HS-5 (cell line): ENCODE measurements at regions not wholly inside any gene's neighbourhood (a gene's known extent, or its start where the extent isn't known, plus 50 kb on each side); places are given as distances from the start of the nearest gene placed in this dataset.
"Not testable (repeated sequence)": the region's sequence is repeated elsewhere in the genome, so short reads cannot be mapped to it uniquely, and the experiment has no call there.

Source experiments
- DNase-seq: peaks from one replicate; pipeline ENCODE4 v3.0.0-alpha.2; 2012; ENCODE audit warnings: low read depth

DNA sequence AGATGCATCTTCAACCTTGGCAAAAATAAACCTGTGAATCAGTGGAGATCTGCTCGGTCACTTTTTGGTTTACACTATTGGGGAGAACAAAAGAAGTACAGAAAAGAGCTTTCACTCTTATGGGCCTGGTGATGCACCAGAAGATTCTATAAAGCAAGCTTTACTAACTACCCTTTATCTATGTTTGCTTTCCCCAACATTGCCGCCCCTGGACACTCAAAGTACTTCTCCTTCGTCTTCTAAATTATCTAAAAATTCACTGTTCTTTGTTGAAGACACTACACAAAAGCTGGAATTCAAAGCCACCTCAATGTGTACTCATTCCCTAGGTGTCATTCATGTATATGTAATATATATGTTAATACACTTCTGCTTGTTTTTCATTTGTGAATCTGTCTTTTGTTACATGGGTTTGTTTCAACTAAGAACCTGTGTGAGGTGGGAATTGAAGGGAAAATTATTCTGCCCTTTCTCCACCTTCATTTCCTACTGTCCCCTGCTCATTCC is 97.9 kb upstream of the BTN3A2 start:
- DNase-seq = no peak

DNA sequence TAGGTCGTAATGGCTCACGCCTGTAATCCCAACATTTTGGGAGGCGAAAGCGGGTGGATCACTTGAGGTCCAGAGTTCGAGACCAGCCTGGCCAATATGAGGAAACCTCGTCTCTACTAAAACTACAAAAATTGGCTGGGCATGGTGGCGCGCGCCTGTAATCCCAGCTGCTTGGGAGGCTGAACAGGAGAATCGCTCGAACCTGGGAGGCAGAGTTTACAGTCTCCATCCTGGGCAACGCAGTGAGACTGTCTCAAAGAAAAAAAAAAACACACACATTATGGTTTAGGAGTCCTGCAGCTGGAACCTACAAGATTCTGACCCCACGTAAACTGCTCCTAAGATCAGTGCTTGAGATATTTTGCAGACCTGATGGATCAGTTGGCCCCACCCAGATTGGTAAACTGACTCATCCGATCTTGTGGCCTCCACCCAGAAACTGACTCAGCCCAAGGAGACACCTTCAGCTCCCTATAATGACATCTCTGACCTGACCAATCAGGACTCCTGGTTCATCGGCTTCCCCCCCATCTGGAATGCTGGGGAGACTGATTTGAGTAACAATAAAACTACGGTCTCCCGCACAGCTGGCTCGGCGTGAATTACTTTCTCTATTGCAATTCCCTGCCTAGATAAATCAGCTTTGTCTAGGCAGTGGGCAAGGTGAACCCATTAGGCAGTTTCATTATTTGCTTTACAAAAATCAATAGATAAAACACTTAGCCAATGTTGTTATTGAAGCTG is 96.2 kb upstream of the BTN3A2 start:
- no peak for DNase-seq

DNA sequence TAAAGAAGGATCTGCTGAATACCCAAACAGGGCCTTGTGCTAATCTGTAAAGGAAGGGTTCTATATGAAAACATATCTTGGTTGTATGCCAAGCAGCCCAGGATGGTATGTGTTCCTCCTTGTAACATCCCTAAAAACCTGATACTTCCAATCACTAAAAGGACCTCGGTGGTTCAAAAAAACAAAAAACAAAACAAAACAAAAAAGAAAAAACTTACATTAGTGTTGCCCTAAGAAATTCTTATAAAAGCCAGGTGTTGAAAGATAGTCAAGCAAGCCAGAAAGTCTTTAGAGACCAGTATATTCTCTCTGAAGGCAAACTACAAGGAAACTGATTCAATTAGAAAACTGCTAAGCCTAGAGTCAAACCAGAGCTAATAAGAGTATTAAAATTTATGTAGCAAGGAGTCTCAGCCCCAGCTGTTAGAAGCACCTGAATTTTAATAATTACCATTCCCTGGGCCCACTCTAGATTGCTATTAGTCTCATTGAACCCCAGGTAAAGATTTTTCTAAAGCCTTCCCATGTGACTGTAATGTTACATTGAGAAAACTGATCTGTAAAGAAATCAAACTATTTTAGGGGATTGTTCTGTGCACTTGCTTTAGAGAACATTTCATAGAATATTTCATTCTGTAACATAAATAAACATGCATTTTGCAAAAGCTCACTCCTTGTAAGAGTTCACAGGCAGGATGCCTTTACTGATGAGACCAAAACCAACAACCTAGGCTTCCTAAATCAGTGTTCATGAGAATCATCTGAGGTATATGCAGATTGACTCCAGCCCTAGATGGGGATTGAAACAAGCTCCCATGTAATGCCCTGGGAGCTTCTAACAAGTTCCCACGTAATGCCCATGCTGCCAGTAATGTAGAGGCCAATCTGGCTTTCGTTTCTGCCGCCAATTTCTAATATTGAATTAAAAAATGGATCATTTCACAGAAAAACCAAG is 95.2 kb upstream of the BTN3A2 start:
- no peak for DNase-seq

GRCh38 chr6:26270486-26270861 is 94.5 kb upstream of the BTN3A2 start:
- DNase-seq = no peak

DNA sequence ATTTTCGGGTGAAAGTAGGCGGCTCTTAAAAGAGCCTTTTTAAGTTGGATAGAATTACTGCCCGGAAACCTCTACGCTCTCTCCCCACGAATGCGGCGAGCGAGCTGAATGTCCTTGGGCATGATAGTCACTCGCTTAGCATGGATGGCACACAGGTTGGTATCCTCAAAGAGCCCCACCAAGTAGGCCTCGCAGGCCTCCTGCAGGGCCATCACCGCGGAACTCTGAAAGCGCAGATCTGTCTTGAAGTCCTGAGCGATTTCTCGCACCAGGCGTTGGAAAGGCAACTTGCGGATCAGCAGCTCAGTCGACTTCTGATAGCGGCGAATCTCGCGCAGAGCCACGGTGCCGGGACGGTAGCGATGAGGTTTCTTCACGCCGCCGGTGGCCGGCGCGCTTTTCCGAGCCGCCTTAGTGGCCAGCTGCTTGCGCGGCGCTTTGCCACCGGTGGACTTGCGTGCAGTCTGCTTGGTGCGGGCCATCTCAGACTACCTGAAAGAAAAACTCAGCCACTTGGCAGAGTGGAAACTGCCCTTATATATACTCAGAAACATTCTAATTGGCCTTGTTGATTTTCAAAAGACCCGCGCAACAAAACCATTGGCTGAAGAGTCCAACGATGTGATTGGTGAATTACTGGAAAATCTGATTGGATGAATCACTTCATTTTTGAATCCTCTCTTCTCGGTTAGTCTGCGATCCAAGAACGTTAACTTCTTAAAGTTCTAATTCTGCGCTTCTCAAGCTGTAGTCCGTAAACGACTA is 93.9 kb upstream of the BTN3A2 start:
- DNase-seq = no peak

- no peak for DNase-seq
These were observed 93.4 kb upstream of the BTN3A2 start for GRCh38 chr6:26271668-26272024.

DNA sequence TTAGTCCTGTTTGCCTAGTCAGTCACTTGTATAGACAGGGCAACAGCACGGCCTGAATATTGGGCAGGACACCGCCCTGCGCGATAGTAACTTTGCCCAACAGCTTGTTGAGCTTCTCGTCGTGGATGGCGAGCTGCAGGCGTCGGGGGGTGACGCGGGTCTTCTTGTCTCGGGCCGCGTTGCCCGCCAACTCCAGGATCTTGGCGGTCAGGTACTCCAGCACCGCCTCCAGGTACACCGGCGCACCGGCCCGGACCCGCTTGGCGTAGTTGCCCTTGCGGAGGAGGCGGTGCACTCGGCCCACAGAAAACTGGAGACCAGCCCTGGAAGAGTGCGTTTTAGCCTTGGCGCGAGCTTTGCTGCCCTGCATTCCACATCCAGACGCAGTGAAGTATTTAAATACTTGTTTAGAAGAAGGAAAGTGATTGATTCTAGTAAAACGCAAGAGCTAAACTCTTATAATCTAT is 92.8 kb upstream of the BTN3A2 start:
- DNase-seq = no peak

- DNase-seq = no peak
These were observed 91.1 kb upstream of the BTN3A2 start for GRCh38 chr6:26273673-26274588.

GRCh38 chr6:26275663-26276062 is 89.3 kb upstream of the BTN3A2 start:
- no peak for DNase-seq

DNA sequence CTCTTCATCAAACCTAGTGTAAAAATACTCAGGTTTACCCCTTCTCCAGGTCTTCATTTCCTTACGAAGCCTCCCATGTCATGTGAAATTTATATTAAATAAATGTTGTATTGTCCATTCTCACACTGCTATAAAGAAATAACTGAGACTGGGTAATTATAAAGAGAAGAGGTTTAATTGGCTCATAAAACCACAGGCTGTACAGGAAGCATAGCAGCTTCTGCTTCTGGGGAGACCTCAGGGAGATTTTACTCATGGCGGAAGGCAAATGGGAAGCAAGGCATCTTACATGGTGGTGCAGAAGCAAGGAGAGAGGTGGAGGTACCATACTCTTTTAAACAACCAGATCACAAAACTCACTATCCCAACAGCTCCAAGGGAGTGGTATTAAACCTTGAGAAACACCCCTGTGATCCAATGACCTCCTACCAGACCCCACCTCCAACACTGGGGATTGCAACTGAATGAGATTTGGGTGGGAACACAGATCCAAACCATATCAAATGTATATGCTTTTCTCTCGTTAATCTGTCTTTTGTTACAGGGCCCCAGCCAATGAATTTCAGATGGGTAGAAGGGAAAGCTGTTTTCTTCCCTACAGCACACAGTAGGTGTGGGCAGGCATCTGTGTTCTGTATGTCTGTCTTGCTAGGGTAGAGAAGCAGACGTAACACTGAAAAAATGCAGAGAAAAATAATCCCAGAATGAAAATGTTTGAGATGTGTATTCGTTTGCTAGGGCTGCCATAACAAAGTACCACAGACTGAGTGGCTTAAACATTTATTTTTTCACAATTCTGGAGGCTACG is 88.0 kb upstream of the BTN3A2 start:
- DNase-seq = no peak

DNA sequence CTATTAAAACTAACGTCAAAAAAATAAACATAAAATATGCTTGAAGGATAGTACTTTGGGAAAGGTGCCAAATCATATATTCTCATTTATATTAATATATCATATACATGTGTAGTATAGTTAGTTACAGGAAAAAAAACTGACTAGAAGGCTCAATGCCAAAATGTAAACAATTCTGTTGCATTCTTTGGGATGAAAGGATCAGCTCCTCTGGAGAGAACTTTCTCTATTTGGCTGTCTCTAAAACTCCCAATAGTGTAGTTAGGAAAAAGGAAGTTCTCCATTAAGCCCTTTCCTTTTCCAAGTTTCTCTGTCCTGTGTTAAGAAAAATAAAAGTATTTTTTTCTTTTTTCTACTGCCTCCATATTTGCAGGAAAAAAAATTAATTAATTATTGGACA is 86.5 kb upstream of the BTN3A2 start:
- DNase-seq = no peak

- DNase-seq = not testable (repeated sequence)
These were observed 85.6 kb upstream of the BTN3A2 start for GRCh38 chr6:26279371-26279770.

DNA sequence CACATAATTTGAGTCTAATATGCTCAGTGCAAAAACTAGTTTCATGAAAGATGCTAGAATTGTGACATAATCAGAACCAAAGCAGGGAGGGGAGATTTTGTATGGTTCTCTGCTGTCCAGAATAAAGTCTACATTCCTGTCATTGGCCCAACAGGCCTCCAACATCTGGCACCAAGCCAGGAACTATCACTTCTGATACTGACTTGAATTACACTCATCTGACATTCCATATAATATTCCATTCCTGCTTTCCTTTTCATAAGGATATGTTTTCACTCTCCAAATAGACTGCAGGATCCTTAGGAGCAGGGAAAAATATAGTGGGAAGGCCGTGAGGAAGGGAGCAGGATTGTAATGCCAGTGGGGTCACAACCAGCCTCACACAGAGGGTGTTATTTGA is 84.6 kb upstream of the BTN3A2 start:
- DNase-seq = no peak

DNA sequence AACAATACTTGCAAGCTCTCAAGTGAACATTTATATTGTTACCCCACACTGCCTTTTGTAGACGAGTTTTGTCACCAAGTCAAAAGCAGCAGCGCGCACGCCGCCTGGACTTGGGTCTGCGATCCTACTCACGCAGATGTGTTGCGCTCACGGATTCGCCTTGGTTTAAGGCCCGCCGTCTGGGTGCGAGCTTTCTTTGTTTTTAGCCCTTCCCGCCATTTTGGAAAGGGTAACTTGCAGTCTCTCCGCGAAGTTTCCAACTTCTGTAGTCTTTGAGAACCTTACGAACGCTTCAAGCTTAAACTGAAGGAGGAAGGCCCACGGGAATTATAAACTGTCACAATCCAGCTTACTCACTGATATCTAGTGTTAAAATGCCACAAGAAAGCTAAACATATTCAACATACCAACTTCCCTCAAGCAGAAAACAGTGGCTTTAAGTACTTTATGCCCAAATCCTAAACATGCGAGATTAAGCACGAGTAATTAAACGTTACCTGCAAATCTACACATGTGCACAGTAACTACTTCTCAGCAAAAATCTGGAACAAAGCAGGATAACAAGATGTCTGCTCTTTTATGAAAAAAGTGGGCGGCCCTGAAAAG is 80.4 kb upstream of the BTN3A2 start:
- no peak for DNase-seq

GRCh38 chr6:26285143-26286134 is 79.6 kb upstream of the BTN3A2 start:
- DNase-seq = peak; percentile 98

DNA sequence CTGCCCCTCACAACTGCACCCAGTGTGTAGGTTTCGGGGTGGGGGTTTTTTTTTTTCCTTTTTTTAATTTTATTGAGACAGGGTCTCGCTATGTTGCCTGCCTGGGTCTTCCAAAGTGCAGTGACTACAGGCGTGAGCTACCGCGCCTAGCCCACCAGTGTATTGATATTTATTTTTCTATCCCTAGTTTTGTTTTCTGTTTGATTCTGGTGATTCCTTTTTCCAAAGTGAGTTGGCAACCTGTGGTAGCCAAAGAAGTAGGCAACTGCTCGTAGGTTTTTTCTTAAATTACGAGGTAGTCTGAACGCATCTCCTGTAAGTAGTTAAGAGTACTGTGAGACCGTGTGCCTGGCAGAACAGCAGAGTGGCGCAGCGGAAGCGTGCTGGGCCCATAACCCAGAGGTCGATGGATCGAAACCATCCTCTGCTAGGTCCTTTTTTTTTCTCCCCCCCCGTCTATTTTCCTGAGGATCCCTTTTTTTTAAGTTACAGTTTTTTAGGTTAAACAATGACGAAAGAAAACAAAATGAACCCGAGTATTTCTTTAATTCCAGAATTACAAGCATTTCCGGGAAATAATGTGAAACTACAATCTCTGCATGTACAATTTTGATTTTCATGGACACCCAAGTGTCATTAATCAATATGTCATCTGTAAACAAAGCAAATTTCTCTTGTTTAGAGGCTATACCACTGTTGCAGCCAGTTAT is 78.7 kb upstream of the BTN3A2 start:
- peak; percentile 65 for DNase-seq

GRCh38 chr6:26288155-26288554 is 76.8 kb upstream of the BTN3A2 start:
- DNase-seq = no peak

- no peak for DNase-seq
These were observed 74.1 kb upstream of the BTN3A2 start for GRCh38 chr6:26290941-26291340.
